ENCODE measurements at regions not wholly inside any gene's neighbourhood (a gene's known extent, or its start where the extent isn't known, plus 50 kb on each side); places are given as distances from the start of the nearest gene placed in this dataset.

GRCh38 chr15:67979281-67979680, 74.8 kb upstream of the PIAS1 start:
- no peak for TF ChIP-seq CTCF (IDR thresholded peaks at IDR 0.05)
- no peak for TF ChIP-seq EP300 (IDR thresholded peaks at IDR 0.05; ENCODE audit: low read depth)
- no peak for TF ChIP-seq POLR2A (IDR thresholded peaks at IDR 0.05)
